HepG2 (cell line): ENCODE measurements at regions not wholly inside any gene's neighbourhood (a gene's known extent, or its start where the extent isn't known, plus 50 kb on each side); places are given as distances from the start of the nearest gene placed in this dataset.

ENCODE experiments used
- ATAC-seq: fragments of 200-7000 bp; cut with Tn5 transposase; 3 replicates; pipeline ENCODE4 v1.9.1; 2020; ENCODE audit warnings: mild to moderate bottlenecking, moderate library complexity
- BruUV-seq: library from RNA; stranded (reverse); fragments of 400-500 nt; replicated peaks from 2 replicates; lab custom pipeline; 2021; lab: Mats Ljungman, UMichigan
- CTCF ChIA-PET: fragments of 300-600 bp; formaldehyde crosslinking; extraction: SDS; loops from one replicate; lab custom pipeline; 2021; ENCODE audit warnings: low total read pairs, inconsistent platforms, low intra/inter-chr PET ratio; lab: Yijun Ruan, JAX
- POLR2A ChIA-PET: fragments of 350-600 bp; sonication (Branson Sonifier 250); formaldehyde crosslinking; loops from one replicate; lab custom pipeline; 2020; ENCODE audit warnings: antibody characterized with exemption, inconsistent platforms; lab: Yijun Ruan, JAX
- DNase-seq: peaks from one replicate; pipeline ENCODE4 v3.0.0-alpha.2; 2015; ENCODE audit warnings: low spot score
- FAIRE-seq: peaks from 3 replicates; lab custom pipeline; 2011; peaks lifted over from hg19 to GRCh38; lab: Jason Lieb, UNC
- H2AFZ ChIP-seq: one replicate; pipeline ENCODE4 v1.6.1; 2011; ENCODE audit warnings: low read length, inconsistent platforms
- H3K27ac ChIP-seq: fragments of 300-600 bp; 3 replicates; pipeline ENCODE4 v1.8.0; 2011; ENCODE audit warnings: mixed run types, mild to moderate bottlenecking, mixed read lengths, low read length, inconsistent platforms; ENCODE audit not compliant: insufficient read depth; ENCODE audit errors: extremely low read length
- H3K27me3 ChIP-seq, 2 experiments: fragments of 200-600 bp in 1 of 2; 2 replicates in 1 of 2; 3 replicates in 1 of 2; pipeline versions ENCODE4 v1.6.0 to v1.8.0; 2011; ENCODE audit warnings: low read length in 2 of 2, mild to moderate bottlenecking in 2 of 2, moderate library complexity in 2 of 2, inconsistent platforms in 1 of 2; ENCODE audit not compliant: insufficient read depth in 2 of 2, control insufficient read depth in 1 of 2
- H3K36me3 ChIP-seq, 2 experiments: fragments of 200-600 bp in 1 of 2; replicated peaks in 1 of 2; 2 replicates in 1 of 2; 3 replicates in 1 of 2; pipeline versions ENCODE4 v1.5.1 to v1.8.0; 2011; ENCODE audit warnings: low read length in 2 of 2, inconsistent platforms in 1 of 2; ENCODE audit not compliant: insufficient read depth in 2 of 2, control insufficient read depth in 1 of 2
- H3K4me1 ChIP-seq: 2 replicates; pipeline ENCODE4 v1.5.1; 2012; ENCODE audit warnings: low read length, inconsistent platforms; ENCODE audit not compliant: insufficient read depth
- H3K4me2 ChIP-seq: 2 replicates; pipeline ENCODE4 v1.6.0; 2011; ENCODE audit warnings: low read depth, low read length, inconsistent platforms
- H3K4me3 ChIP-seq, 3 experiments: fragments of 200-600 bp in 1 of 3; sonication (generic), shearing (Covaris generic) in 1 of 3; replicated peaks in 1 of 3; 2 replicates each; pipeline ENCODE4 v1.5.1; 2011 to 2016; ENCODE audit warnings: low read length in 3 of 3, inconsistent platforms in 2 of 3, low read depth in 2 of 3, mild to moderate bottlenecking in 2 of 3, control low read depth in 1 of 3, mixed read lengths in 1 of 3; ENCODE audit not compliant: insufficient read depth in 1 of 3
- H3K79me2 ChIP-seq: one replicate; pipeline ENCODE4 v1.6.1; 2011; ENCODE audit warnings: low read length, inconsistent platforms; ENCODE audit not compliant: insufficient read depth
- H3K9ac ChIP-seq: 2 replicates; pipeline ENCODE4 v1.6.0; 2011; ENCODE audit warnings: mild to moderate bottlenecking, low read depth, low read length, inconsistent platforms; ENCODE audit not compliant: insufficient read depth
- H3K9me3 ChIP-seq: 2 replicates; pipeline ENCODE4 v1.5.1; 2012; ENCODE audit warnings: mild to moderate bottlenecking, low read length
- H4K20me1 ChIP-seq: 2 replicates; pipeline ENCODE4 v1.6.0; 2011; ENCODE audit warnings: inconsistent platforms, mild to moderate bottlenecking, low read length, moderate library complexity; ENCODE audit not compliant: insufficient read depth
- JUND ChIP-seq: sonication (generic); formaldehyde crosslinking; IDR thresholded peaks from 2 replicates; pipeline ENCODE4 v1.8.0; 2022; ENCODE audit warnings: mild to moderate bottlenecking, missing genetic modification reagents
- MED1 ChIP-seq: sonication (generic); formaldehyde crosslinking; IDR thresholded peaks from 2 replicates; pipeline ENCODE4 v1.4.0; 2020; ENCODE audit warnings: missing genetic modification reagents
- MIER3 ChIP-seq: IDR thresholded peaks from 2 replicates; pipeline ENCODE4 v1.6.1; 2016; ENCODE audit warnings: missing compliant biosample characterization, borderline replicate concordance
- NCOA2 ChIP-seq: sonication (generic); formaldehyde crosslinking; IDR thresholded peaks from 2 replicates; pipeline ENCODE4 v1.8.0; 2022; ENCODE audit warnings: inconsistent platforms
- NFRKB ChIP-seq: fragments of 450-650 bp; IDR thresholded peaks from 2 replicates; pipeline ENCODE4 v1.6.1; 2017
- RAD51 ChIP-seq: fragments of 450-650 bp; IDR thresholded peaks from 2 replicates; pipeline ENCODE4 v1.6.1; 2016; ENCODE audit warnings: borderline replicate concordance
- RFX3 ChIP-seq: IDR thresholded peaks from 2 replicates; pipeline ENCODE4 v1.6.1; 2016; ENCODE audit warnings: missing biosample characterization, missing genetic modification reagents
- RXRA ChIP-seq: sonication (generic); formaldehyde crosslinking; IDR thresholded peaks from 2 replicates; pipeline ENCODE4 v1.5.1; 2020; ENCODE audit warnings: missing genetic modification reagents
- SKI ChIP-seq: fragments of 450-650 bp; IDR thresholded peaks from one replicate; pipeline ENCODE4 v1.6.1; 2018; ENCODE audit warnings: mild to moderate bottlenecking; ENCODE audit not compliant: partially characterized antibody
- ZNF10 ChIP-seq: sonication (generic); formaldehyde crosslinking; IDR thresholded peaks from 2 replicates; pipeline ENCODE4 v1.4.0; 2020; ENCODE audit warnings: mild to moderate bottlenecking, low read depth, missing genetic modification reagents, borderline replicate concordance
- WGBS: methylation state at CpG from one replicate; pipeline ENCODE4 v1.1.6; 2017; ENCODE audit warnings: low lambda C conversion rate; 5-methylcytosine and 5-hydroxymethylcytosine counted together
- in situ Hi-C: cut with HindIII; loops from 2 replicates; pipeline ENCODE4 v1.10.0; 2017; ENCODE audit warnings: low pct_unique_long_range_greater_than_20kb; ENCODE audit not compliant: extremely low pct_ligation_motif_present
- intact Hi-C: fragments of 100-400 bp; cut with micrococcal nuclease; formaldehyde crosslinking; loops from one replicate; pipeline ENCODE4 v1.10.0; 2022; ENCODE audit not compliant: unreplicated experiment
- TF ChIP-seq, protein P1 (sequence below): sonication (generic); formaldehyde crosslinking; conservative IDR thresholded peaks from 2 replicates; pipeline ENCODE4 v1.4.0; 2020; ENCODE audit warnings: missing genetic modification reagents
- TF ChIP-seq, protein P2 (sequence below): sonication (generic); formaldehyde crosslinking; IDR thresholded peaks from 2 replicates; pipeline ENCODE4 v1.9.0; 2021; ENCODE audit warnings: mild to moderate bottlenecking, missing genetic modification reagents
- TF ChIP-seq, protein P3 (sequence below): sonication (generic); formaldehyde crosslinking; IDR thresholded peaks from 2 replicates; pipeline ENCODE4 v1.4.0; 2020; ENCODE audit warnings: missing genetic modification reagents
- TF ChIP-seq, protein P4 (sequence below), 2 experiments: sonication (generic) in 1 of 2; formaldehyde crosslinking in 1 of 2; IDR thresholded peaks; 2 replicates each; pipeline versions ENCODE4 v1.4.0 to v1.6.1; 2018 to 2020; ENCODE audit warnings: missing genetic modification reagents in 2 of 2, borderline replicate concordance in 1 of 2, low read depth in 1 of 2, mild to moderate bottlenecking in 1 of 2, missing biosample characterization in 1 of 2

DNA sequence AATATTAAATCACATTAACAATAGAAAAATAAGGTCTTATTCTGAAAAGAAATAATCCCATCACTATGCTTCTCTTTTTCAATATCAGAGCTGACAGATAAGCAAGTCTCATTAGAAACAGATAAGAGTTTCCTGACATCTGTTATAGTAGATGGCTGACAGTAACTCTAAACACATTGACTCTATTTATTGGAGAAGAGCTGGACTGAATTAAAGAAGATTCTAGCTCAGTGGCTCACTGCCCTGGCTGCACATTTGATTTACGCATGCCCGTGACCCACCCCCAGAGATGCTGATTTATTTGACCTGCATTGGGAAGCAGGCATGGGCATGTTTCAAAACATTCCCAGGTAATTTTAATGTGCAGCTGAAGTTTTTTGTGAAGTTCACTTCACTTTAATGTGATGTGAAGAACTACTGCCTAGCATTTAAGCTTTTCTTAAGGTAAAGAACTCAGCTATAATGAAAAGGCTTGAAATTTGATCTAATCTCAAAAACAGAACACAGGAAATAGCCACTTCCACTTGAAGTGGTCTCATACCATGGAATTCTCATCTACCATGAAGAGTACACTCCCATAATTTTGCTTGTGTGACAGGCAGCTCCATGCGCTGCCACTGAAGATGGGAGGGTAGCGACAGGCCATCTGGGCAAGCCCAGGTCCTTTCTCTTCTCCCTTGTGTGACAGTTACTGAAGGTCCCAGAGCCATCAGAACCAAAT is 162.3 kb downstream of the TPBG start:
- H3K9me3 ChIP-seq, result no peaks in the 10 kb centered on the region
- H3K27ac ChIP-seq, result no peak overlapping the region
- no peak overlapping the region for H3K4me3 ChIP-seq
- FAIRE-seq (no peak), ATAC-seq (no peak), DNase-seq (no peak)
- H3K4me1 ChIP-seq, result no peaks in the 10 kb centered on the region
- POLR2A ChIA-PET, result no interaction called here
- H3K27me3 ChIP-seq, result no peaks in the 10 kb centered on the region
- intact Hi-C loops (no loop called here), in situ Hi-C loops (no loop called here)
- no peaks in the 10 kb centered on the region for H3K36me3 ChIP-seq
- WGBS, result 92% methylated on average over 2 of the region's 4 CpGs
- CTCF ChIA-PET, result no interaction called here
- H3K4me2 ChIP-seq, result no peak overlapping the region
- no peak overlapping the region for H3K9ac ChIP-seq
- no peaks in the 10 kb centered on the region for H4K20me1 ChIP-seq
- BruUV-seq, result no TSS peak
- H2AFZ ChIP-seq, result no peak overlapping the region
- H3K79me2 ChIP-seq, result no peaks in the 10 kb centered on the region
- TF ChIP-seq MIER3 (CRISPR knock-in tag) (no peak), NCOA2 (no peak), RAD51 (no peak), ZNF10 (no peak), JUND (CRISPR knock-in tag) (no peak), RFX3 (CRISPR knock-in tag) (no peak), MED1 (no peak), SKI (no peak), RXRA (CRISPR knock-in tag) (no peak), NFRKB (no peak)
- TF ChIP-seq, protein P1, sequence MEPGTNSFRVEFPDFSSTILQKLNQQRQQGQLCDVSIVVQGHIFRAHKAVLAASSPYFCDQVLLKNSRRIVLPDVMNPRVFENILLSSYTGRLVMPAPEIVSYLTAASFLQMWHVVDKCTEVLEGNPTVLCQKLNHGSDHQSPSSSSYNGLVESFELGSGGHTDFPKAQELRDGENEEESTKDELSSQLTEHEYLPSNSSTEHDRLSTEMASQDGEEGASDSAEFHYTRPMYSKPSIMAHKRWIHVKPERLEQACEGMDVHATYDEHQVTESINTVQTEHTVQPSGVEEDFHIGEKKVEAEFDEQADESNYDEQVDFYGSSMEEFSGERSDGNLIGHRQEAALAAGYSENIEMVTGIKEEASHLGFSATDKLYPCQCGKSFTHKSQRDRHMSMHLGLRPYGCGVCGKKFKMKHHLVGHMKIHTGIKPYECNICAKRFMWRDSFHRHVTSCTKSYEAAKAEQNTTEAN (CRISPR knock-in tag), result no peak
- TF ChIP-seq, protein P2, sequence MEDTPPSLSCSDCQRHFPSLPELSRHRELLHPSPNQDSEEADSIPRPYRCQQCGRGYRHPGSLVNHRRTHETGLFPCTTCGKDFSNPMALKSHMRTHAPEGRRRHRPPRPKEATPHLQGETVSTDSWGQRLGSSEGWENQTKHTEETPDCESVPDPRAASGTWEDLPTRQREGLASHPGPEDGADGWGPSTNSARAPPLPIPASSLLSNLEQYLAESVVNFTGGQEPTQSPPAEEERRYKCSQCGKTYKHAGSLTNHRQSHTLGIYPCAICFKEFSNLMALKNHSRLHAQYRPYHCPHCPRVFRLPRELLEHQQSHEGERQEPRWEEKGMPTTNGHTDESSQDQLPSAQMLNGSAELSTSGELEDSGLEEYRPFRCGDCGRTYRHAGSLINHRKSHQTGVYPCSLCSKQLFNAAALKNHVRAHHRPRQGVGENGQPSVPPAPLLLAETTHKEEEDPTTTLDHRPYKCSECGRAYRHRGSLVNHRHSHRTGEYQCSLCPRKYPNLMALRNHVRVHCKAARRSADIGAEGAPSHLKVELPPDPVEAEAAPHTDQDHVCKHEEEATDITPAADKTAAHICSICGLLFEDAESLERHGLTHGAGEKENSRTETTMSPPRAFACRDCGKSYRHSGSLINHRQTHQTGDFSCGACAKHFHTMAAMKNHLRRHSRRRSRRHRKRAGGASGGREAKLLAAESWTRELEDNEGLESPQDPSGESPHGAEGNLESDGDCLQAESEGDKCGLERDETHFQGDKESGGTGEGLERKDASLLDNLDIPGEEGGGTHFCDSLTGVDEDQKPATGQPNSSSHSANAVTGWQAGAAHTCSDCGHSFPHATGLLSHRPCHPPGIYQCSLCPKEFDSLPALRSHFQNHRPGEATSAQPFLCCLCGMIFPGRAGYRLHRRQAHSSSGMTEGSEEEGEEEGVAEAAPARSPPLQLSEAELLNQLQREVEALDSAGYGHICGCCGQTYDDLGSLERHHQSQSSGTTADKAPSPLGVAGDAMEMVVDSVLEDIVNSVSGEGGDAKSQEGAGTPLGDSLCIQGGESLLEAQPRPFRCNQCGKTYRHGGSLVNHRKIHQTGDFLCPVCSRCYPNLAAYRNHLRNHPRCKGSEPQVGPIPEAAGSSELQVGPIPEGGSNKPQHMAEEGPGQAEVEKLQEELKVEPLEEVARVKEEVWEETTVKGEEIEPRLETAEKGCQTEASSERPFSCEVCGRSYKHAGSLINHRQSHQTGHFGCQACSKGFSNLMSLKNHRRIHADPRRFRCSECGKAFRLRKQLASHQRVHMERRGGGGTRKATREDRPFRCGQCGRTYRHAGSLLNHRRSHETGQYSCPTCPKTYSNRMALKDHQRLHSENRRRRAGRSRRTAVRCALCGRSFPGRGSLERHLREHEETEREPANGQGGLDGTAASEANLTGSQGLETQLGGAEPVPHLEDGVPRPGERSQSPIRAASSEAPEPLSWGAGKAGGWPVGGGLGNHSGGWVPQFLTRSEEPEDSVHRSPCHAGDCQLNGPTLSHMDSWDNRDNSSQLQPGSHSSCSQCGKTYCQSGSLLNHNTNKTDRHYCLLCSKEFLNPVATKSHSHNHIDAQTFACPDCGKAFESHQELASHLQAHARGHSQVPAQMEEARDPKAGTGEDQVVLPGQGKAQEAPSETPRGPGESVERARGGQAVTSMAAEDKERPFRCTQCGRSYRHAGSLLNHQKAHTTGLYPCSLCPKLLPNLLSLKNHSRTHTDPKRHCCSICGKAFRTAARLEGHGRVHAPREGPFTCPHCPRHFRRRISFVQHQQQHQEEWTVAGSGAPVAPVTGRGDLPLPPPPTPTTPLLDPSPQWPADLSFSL (CRISPR knock-in tag), result no peak
- TF ChIP-seq, protein P3, sequence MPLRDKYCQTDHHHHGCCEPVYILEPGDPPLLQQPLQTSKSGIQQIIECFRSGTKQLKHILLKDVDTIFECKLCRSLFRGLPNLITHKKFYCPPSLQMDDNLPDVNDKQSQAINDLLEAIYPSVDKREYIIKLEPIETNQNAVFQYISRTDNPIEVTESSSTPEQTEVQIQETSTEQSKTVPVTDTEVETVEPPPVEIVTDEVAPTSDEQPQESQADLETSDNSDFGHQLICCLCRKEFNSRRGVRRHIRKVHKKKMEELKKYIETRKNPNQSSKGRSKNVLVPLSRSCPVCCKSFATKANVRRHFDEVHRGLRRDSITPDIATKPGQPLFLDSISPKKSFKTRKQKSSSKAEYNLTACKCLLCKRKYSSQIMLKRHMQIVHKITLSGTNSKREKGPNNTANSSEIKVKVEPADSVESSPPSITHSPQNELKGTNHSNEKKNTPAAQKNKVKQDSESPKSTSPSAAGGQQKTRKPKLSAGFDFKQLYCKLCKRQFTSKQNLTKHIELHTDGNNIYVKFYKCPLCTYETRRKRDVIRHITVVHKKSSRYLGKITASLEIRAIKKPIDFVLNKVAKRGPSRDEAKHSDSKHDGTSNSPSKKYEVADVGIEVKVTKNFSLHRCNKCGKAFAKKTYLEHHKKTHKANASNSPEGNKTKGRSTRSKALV (CRISPR knock-in tag), result no peak
- TF ChIP-seq, protein P4, sequence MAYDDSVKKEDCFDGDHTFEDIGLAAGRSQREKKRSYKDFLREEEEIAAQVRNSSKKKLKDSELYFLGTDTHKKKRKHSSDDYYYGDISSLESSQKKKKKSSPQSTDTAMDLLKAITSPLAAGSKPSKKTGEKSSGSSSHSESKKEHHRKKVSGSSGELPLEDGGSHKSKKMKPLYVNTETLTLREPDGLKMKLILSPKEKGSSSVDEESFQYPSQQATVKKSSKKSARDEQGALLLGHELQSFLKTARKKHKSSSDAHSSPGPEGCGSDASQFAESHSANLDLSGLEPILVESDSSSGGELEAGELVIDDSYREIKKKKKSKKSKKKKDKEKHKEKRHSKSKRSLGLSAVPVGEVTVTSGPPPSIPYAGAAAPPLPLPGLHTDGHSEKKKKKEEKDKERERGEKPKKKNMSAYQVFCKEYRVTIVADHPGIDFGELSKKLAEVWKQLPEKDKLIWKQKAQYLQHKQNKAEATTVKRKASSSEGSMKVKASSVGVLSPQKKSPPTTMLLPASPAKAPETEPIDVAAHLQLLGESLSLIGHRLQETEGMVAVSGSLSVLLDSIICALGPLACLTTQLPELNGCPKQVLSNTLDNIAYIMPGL (CRISPR knock-in tag; IDR thresholded peaks at IDR 0.05; ENCODE audit: borderline replicate concordance in 1 of 2, low read depth in 1 of 2), result no peak
